H1 (cell line): ENCODE measurements at regions not wholly inside any gene's neighbourhood (a gene's known extent, or its start where the extent isn't known, plus 50 kb on each side); places are given as distances from the start of the nearest gene placed in this dataset.

Source experiments
- BCL11A ChIP-seq, 2 experiments: IDR thresholded peaks; one replicate each; pipeline ENCODE4 v1.6.1; 2011; ENCODE audit warnings: low read depth in 2 of 2, low read length in 2 of 2, mild to moderate bottlenecking in 2 of 2
- CBX8 ChIP-seq: fragments of 300-800, 300-1000 bp; sonication (generic); IDR thresholded peaks from 2 replicates; pipeline ENCODE4 v1.7.1; 2016; ENCODE audit warnings: low read depth, low read length, borderline replicate concordance
- CHD2 ChIP-seq: IDR thresholded peaks from 2 replicates; pipeline ENCODE4 v1.6.1; 2012; ENCODE audit warnings: low read length, improper control_type of control experiment
- EP300 ChIP-seq, 2 experiments: IDR thresholded peaks; 1 replicate in 1 of 2; 2 replicates in 1 of 2; pipeline ENCODE4 v1.6.1; 2011 to 2012; ENCODE audit warnings: low read depth in 2 of 2, low read length in 2 of 2, mild to moderate bottlenecking in 2 of 2, borderline replicate concordance in 1 of 2, inconsistent platforms in 1 of 2, moderate library complexity in 1 of 2
- EZH2 ChIP-seq: fragments of 200-600 bp; sonication (generic); IDR thresholded peaks from 2 replicates; pipeline ENCODE4 v1.7.1; 2012; ENCODE audit warnings: low read depth, mild to moderate bottlenecking, moderate library complexity, low read length, inconsistent platforms; ENCODE audit not compliant: severe bottlenecking
- GABPA ChIP-seq: IDR thresholded peaks from 2 replicates; pipeline ENCODE4 v1.6.1; 2011; ENCODE audit warnings: mild to moderate bottlenecking, low read length, moderate library complexity, borderline replicate concordance; ENCODE audit not compliant: insufficient read depth
- JUN ChIP-seq: IDR thresholded peaks from 2 replicates; pipeline ENCODE4 v1.6.1; 2011; ENCODE audit warnings: low read depth, mild to moderate bottlenecking, improper control_type of control experiment, low read length
- KDM1A ChIP-seq: fragments of 200-600, 300-600 bp; sonication (generic); IDR thresholded peaks from 2 replicates; pipeline ENCODE4 v1.7.1; 2016; ENCODE audit warnings: mild to moderate bottlenecking, low read length, borderline replicate concordance
- POLR2A ChIP-seq, 2 experiments: IDR thresholded peaks; 1 replicate in 1 of 2; 2 replicates in 1 of 2; pipeline ENCODE4 v1.6.1; 2011; ENCODE audit warnings: low read depth in 2 of 2, low read length in 2 of 2, mild to moderate bottlenecking in 2 of 2; ENCODE audit errors: control extremely low read depth in 1 of 2
- POLR2AphosphoS5 ChIP-seq: IDR thresholded peaks from 2 replicates; pipeline ENCODE4 v1.6.1; 2011; ENCODE audit warnings: low read depth, low read length
- SIN3A ChIP-seq, 2 experiments: IDR thresholded peaks in 1 of 2; conservative IDR thresholded peaks in 1 of 2; 2 replicates each; pipeline ENCODE4 v1.6.1; 2011 to 2012; ENCODE audit warnings: low read length in 2 of 2, improper control_type of control experiment in 1 of 2, low read depth in 1 of 2, mild to moderate bottlenecking in 1 of 2
- SP1 ChIP-seq: IDR thresholded peaks from 2 replicates; pipeline ENCODE4 v1.6.1; 2011; ENCODE audit warnings: low read depth, low read length
- TF ChIP-seq, protein P1 (sequence below), 3 experiments: IDR thresholded peaks; 1 replicate in 2 of 3; 2 replicates in 1 of 3; pipeline versions ENCODE4 v1.5.1 to v1.6.1; 2011; ENCODE audit warnings: low read length in 3 of 3, mild to moderate bottlenecking in 3 of 3, inconsistent platforms in 2 of 3, low read depth in 1 of 3, moderate library complexity in 1 of 3; ENCODE audit not compliant: insufficient read depth in 1 of 3; ENCODE audit errors: control extremely low read depth in 1 of 3
- TF ChIP-seq, protein P2 (sequence below): IDR thresholded peaks from 2 replicates; pipeline ENCODE4 v1.6.1; 2012; ENCODE audit warnings: inconsistent platforms

DNA sequence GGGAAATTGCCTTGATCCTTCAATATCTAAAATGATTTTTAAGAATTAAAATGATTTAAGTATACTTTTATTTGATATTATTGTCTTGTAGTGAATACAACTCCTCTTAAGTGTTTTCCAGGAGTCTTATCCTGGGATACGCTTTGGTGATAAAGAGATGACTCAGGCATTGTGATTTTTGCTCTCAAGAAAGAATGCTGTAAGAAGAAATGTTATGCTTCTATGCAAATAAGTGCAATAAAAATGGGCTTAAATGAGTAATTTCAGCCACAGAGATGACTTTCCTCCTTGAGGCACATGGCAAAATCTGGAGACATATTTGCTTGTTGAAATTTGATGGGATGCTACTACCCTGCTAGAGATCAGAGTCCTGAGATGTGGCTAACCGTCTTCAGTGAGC lies 358.6 kb upstream of the BCHE start:
- TF ChIP-seq BCL11A (IDR thresholded peaks at IDR 0.05; ENCODE audit: low read depth in 2 of 2, low read length in 2 of 2) = no peak
- TF ChIP-seq, protein P1, sequence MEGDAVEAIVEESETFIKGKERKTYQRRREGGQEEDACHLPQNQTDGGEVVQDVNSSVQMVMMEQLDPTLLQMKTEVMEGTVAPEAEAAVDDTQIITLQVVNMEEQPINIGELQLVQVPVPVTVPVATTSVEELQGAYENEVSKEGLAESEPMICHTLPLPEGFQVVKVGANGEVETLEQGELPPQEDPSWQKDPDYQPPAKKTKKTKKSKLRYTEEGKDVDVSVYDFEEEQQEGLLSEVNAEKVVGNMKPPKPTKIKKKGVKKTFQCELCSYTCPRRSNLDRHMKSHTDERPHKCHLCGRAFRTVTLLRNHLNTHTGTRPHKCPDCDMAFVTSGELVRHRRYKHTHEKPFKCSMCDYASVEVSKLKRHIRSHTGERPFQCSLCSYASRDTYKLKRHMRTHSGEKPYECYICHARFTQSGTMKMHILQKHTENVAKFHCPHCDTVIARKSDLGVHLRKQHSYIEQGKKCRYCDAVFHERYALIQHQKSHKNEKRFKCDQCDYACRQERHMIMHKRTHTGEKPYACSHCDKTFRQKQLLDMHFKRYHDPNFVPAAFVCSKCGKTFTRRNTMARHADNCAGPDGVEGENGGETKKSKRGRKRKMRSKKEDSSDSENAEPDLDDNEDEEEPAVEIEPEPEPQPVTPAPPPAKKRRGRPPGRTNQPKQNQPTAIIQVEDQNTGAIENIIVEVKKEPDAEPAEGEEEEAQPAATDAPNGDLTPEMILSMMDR (IDR thresholded peaks at IDR 0.05; ENCODE audit: control extremely low read depth in 1 of 3, insufficient read depth in 1 of 3, low read depth in 1 of 3, low read length in 3 of 3) = no peak
- TF ChIP-seq SIN3A (conservative IDR thresholded peaks at IDR 0.05 in 1 of 2, IDR thresholded peaks at IDR 0.05 in 1 of 2; ENCODE audit: low read depth in 1 of 2, low read length in 2 of 2) = no peak
- no peak for TF ChIP-seq POLR2A (IDR thresholded peaks at IDR 0.05; ENCODE audit: control extremely low read depth in 1 of 2, low read depth in 2 of 2, low read length in 2 of 2)
- TF ChIP-seq SP1 = no peak
- no peak for TF ChIP-seq EZH2
- no peak for TF ChIP-seq KDM1A
- TF ChIP-seq POLR2AphosphoS5 = no peak
- no peak for TF ChIP-seq EP300 (IDR thresholded peaks at IDR 0.05; ENCODE audit: borderline replicate concordance in 1 of 2, low read depth in 2 of 2, low read length in 2 of 2)
- TF ChIP-seq JUN = no peak
- TF ChIP-seq CHD2 = no peak
- TF ChIP-seq, protein P2, sequence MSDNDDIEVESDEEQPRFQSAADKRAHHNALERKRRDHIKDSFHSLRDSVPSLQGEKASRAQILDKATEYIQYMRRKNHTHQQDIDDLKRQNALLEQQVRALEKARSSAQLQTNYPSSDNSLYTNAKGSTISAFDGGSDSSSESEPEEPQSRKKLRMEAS = no peak
- no peak for TF ChIP-seq GABPA
- no peak for TF ChIP-seq CBX8
